Peyer's patch (tissue), 4 donors: ENCODE measurements at regions not wholly inside any gene's neighbourhood (a gene's known extent, or its start where the extent isn't known, plus 50 kb on each side); places are given as distances from the start of the nearest gene placed in this dataset.

ENCODE experiments used
- CTCF ChIP-seq, 6 experiments: fragments of 450-650 bp in 4 of 6; fragments of 200-600 bp in 2 of 6; sonication (generic) in 1 of 6; IDR thresholded peaks; one replicate each; pipeline ENCODE4 v1.5.1; 2017 to 2019; ENCODE audit warnings: antibody characterized with exemption in 6 of 6, mild to moderate bottlenecking in 3 of 6, moderate library complexity in 1 of 6
- POLR2A ChIP-seq, 2 donors: fragments of 450-650 bp; IDR thresholded peaks; one replicate each; pipeline ENCODE4 v1.5.1; 2017; ENCODE audit warnings: antibody characterized with exemption in 2 of 2, mild to moderate bottlenecking in 2 of 2, moderate library complexity in 2 of 2

GRCh38 chr4:188299161-188299560, 159.9 kb downstream of the TRIML1 start:
- TF ChIP-seq CTCF (IDR thresholded peaks at IDR 0.05) (no peak), POLR2A (IDR thresholded peaks at IDR 0.05) (no peak)
